Parathyroid adenoma (tissue), 2 donors: ENCODE measurements at regions not wholly inside any gene's neighbourhood (a gene's known extent, or its start where the extent isn't known, plus 50 kb on each side); places are given as distances from the start of the nearest gene placed in this dataset.

Source experiments
- H2AFZ ChIP-seq: fragments of 300-600 bp; sonication (generic); one replicate; pipeline ENCODE4 v1.7.0; 2017; ENCODE audit warnings: antibody characterized with exemption, mild to moderate bottlenecking
- H3K27ac ChIP-seq: fragments of 300-600 bp; sonication (generic); one replicate; pipeline ENCODE4 v1.7.0; 2017
- H3K27me3 ChIP-seq: fragments of 300-600 bp; sonication (generic); one replicate; pipeline ENCODE4 v1.7.0; 2017; ENCODE audit warnings: low read length; ENCODE audit not compliant: control insufficient read depth, insufficient read depth
- H3K36me3 ChIP-seq: fragments of 300-600 bp; sonication (generic); one replicate; pipeline ENCODE4 v1.7.0; 2017; ENCODE audit warnings: low read length; ENCODE audit not compliant: control insufficient read depth, insufficient read depth
- H3K4me1 ChIP-seq: fragments of 300-600 bp; sonication (generic); one replicate; pipeline ENCODE4 v1.7.0; 2017; ENCODE audit warnings: control low read depth
- H3K4me2 ChIP-seq: fragments of 300-600 bp; sonication (generic); one replicate; pipeline ENCODE4 v1.7.0; 2017; ENCODE audit warnings: low read length
- H3K4me3 ChIP-seq: fragments of 300-600 bp; sonication (generic); one replicate; pipeline ENCODE4 v1.7.0; 2017; ENCODE audit warnings: low read depth, low read length
- H3K79me2 ChIP-seq: fragments of 300-600 bp; sonication (generic); one replicate; pipeline ENCODE4 v1.7.0; 2017; ENCODE audit warnings: control low read depth
- H3K9ac ChIP-seq: fragments of 300-600 bp; sonication (generic); one replicate; pipeline ENCODE4 v1.7.0; 2017; ENCODE audit warnings: mild to moderate bottlenecking
- H3K9me3 ChIP-seq: fragments of 300-600 bp; sonication (generic); one replicate; pipeline ENCODE4 v1.7.0; 2017; ENCODE audit warnings: low read length; ENCODE audit not compliant: control insufficient read depth
- CTCF ChIP-seq: fragments of 300-600 bp; sonication (generic); IDR thresholded peaks from one replicate; pipeline ENCODE4 v1.7.0; 2017; ENCODE audit warnings: antibody characterized with exemption, mild to moderate bottlenecking
- donor health status: primary hyperparathyroidism.

GRCh38 chr1:38680801-38681510, 178.6 kb downstream of the RRAGC start:
- Histone ChIP-seq H3K4me3 (no peak overlapping the region), H2AFZ (no peak overlapping the region), H3K27ac (no peak overlapping the region), H3K4me1 (no peaks in the 10 kb centered on the region), H3K79me2 (no peaks in the 10 kb centered on the region), H3K27me3 (no peaks in the 10 kb centered on the region), H3K36me3 (no peaks in the 10 kb centered on the region), H3K9ac (no peak overlapping the region), H3K4me2 (no peak overlapping the region), H3K9me3 (no peaks in the 10 kb centered on the region)
- no peak for TF ChIP-seq CTCF

- TF ChIP-seq CTCF = no peak
- Histone ChIP-seq H2AFZ (no peak overlapping the region), H3K9me3 (no peaks in the 10 kb centered on the region), H3K36me3 (no peaks in the 10 kb centered on the region), H3K4me1 (no peaks in the 10 kb centered on the region), H3K4me2 (no peak overlapping the region), H3K27me3 (no peaks in the 10 kb centered on the region), H3K4me3 (no peak overlapping the region), H3K27ac (no peak overlapping the region), H3K9ac (no peak overlapping the region), H3K79me2 (no peaks in the 10 kb centered on the region)
These were observed 181.8 kb downstream of the RRAGC start for GRCh38 chr1:38677756-38678155.

GRCh38 chr1:38677311-38677710, 182.3 kb downstream of the RRAGC start:
- Histone ChIP-seq H3K4me2 (no peak overlapping the region), H3K36me3 (no peaks in the 10 kb centered on the region), H3K27me3 (no peaks in the 10 kb centered on the region), H3K4me3 (no peak overlapping the region), H3K4me1 (no peaks in the 10 kb centered on the region), H2AFZ (no peak overlapping the region), H3K79me2 (no peaks in the 10 kb centered on the region), H3K9ac (no peak overlapping the region), H3K27ac (no peak overlapping the region), H3K9me3 (no peaks in the 10 kb centered on the region)
- TF ChIP-seq CTCF = no peak

GRCh38 chr1:38672692-38673091, 186.9 kb downstream of the RRAGC start:
- Histone ChIP-seq H2AFZ (no peak overlapping the region), H3K9me3 (no peaks in the 10 kb centered on the region), H3K4me2 (no peak overlapping the region), H3K4me3 (no peak overlapping the region), H3K27me3 (no peaks in the 10 kb centered on the region), H3K79me2 (no peaks in the 10 kb centered on the region), H3K4me1 (no peaks in the 10 kb centered on the region), H3K36me3 (no peaks in the 10 kb centered on the region), H3K9ac (no peak overlapping the region), H3K27ac (no peak overlapping the region)
- TF ChIP-seq CTCF = no peak

GRCh38 chr1:38671221-38671620, 188.4 kb downstream of the RRAGC start:
- no peaks in the 10 kb centered on the region for H3K4me1 ChIP-seq
- H3K36me3 ChIP-seq = no peaks in the 10 kb centered on the region
- no peaks in the 10 kb centered on the region for H3K9me3 ChIP-seq
- H3K4me3 ChIP-seq = no peak overlapping the region
- H3K79me2 ChIP-seq = no peaks in the 10 kb centered on the region
- no peak overlapping the region for H3K4me2 ChIP-seq
- H3K27ac ChIP-seq = no peak overlapping the region
- no peak for TF ChIP-seq CTCF
- no peak overlapping the region for H3K9ac ChIP-seq
- H2AFZ ChIP-seq = no peak overlapping the region
- no peaks in the 10 kb centered on the region for H3K27me3 ChIP-seq
